ENCODE measurements at regions not wholly inside any gene's neighbourhood (a gene's known extent, or its start where the extent isn't known, plus 50 kb on each side); places are given as distances from the start of the nearest gene placed in this dataset.

DNA sequence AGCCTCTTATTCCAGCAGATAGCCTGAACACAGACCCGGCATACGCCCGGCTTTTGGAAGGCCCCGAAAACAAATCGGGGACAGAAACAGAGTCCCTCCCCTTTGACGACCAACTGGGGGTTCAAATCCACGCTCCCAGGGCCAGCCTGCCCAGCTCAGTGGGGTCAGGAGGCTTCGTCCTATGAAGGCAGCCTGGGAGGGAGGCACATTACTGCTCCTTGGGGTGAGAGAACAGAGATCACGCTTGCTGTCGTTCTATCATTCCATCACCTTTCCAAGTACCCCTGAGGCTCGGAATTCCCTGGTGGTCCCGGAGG, 208.8 kb upstream of the SALL3 start:
- TF ChIP-seq, protein P1, sequence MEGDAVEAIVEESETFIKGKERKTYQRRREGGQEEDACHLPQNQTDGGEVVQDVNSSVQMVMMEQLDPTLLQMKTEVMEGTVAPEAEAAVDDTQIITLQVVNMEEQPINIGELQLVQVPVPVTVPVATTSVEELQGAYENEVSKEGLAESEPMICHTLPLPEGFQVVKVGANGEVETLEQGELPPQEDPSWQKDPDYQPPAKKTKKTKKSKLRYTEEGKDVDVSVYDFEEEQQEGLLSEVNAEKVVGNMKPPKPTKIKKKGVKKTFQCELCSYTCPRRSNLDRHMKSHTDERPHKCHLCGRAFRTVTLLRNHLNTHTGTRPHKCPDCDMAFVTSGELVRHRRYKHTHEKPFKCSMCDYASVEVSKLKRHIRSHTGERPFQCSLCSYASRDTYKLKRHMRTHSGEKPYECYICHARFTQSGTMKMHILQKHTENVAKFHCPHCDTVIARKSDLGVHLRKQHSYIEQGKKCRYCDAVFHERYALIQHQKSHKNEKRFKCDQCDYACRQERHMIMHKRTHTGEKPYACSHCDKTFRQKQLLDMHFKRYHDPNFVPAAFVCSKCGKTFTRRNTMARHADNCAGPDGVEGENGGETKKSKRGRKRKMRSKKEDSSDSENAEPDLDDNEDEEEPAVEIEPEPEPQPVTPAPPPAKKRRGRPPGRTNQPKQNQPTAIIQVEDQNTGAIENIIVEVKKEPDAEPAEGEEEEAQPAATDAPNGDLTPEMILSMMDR (IDR thresholded peaks at IDR 0.05 in 8 of 11, conservative IDR thresholded peaks at IDR 0.05 in 3 of 11): no peak
- no peak for TF ChIP-seq POLR2A (IDR thresholded peaks at IDR 0.05)

All from spleen (tissue), 7 donors.